HG02588 (cell line): ENCODE measurements at regions not wholly inside any gene's neighbourhood (a gene's known extent, or its start where the extent isn't known, plus 50 kb on each side); places are given as distances from the start of the nearest gene placed in this dataset.

ENCODE experiments used
- ATAC-seq: cut with Tn5 transposase; IDR thresholded peaks from one replicate; pipeline ENCODE4 v1.9.1; 2021; ENCODE audit warnings: mild to moderate bottlenecking, moderate library complexity; ENCODE audit not compliant: unreplicated experiment

DNA sequence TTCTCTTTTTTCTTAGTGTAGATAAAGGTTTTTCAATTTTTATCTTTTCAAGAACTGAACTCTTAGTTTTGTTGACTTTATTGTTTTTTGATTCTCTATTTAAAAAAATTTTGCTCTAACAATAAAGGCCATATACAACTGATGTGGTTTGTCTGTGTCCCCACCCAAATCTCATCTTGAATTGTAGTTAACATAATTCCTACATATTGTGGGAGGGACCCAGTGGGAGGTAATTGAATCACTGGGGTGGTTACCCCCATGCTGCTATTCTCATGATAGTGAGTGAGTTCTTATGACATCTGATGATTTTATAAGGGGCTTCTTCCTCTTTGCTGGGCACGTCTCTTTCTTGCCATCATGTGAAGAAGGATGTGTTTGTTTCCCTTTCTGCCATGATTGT lies 199.8 kb downstream of the DHX35 start:
- ATAC-seq: no peak

DNA sequence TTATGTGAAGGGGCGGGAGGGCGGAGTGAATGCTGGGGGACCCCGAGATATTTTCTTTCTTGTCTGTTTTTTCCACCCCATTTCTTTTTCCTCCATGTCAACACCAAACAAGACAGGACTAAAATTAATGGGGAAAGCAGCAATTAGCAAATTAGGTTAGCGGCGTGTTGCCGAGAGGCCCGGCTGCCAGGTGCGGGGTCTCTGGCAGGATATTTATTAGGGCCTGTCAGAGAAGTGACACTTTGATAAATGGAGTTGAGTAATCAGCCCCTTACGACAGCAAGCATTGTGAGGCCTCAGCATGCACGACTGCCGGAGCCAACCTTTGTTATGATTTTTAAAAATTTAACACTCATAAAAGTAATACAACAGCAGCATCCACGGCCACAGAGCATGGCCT lies 193.8 kb downstream of the DHX35 start:
- ATAC-seq: no peak

DNA sequence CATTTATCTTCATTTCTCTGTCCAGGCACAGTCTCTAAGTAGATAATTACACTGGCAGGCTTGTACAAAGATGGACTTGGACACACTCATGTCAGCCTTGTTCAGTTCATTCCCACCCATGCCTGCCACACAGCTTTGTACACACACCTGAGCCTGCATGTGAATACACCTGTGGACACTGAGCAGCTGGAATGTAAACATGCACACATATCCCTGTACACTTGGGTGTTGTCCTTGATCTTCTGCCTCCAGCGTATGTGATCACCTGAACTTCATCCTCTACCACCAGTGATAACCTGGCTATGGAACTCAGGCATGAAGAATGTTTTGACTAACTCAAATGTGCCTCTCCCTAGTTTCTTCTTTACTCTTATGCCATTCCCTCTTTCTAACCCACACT lies 190.6 kb downstream of the DHX35 start:
- no peak for ATAC-seq

DNA sequence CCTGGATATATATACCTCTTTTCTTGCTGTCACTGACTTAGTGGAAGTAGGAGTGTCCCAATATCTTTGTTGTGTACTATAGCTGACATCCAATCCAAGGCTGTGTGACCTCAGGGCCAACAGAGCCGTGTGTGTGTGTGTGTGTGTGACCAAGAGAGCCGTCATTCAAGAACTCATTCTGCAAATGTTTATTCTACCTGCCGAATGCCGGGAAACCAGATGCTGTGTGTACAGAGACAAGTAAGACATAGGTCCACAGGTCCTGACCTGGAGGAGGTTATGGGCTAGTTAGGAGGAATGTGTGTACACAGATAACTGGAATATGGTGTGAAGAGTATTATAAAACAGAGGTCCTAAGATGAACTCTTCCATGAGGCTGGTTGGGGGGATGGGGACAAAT lies 190.0 kb downstream of the DHX35 start:
- no peak for ATAC-seq

DNA sequence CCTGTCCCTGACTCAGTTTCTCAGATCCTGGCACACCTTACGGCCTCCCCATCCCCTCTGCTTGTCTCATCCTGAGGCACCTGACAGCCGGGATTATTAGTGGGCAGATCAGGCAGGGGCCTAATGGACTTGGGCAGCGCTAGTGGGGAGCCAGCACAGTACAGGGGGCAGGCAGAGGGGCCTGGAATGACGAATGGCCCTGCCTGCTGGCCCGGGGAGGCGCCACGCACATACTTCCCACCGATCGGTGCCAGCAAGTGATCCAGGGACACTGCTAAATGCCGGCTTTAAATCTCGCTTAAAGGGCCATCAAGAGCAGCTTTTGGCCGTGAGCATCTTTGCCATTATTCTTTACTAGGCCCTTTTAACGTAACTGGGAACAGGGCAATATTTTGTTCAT lies 188.4 kb downstream of the DHX35 start:
- no peak for ATAC-seq

DNA sequence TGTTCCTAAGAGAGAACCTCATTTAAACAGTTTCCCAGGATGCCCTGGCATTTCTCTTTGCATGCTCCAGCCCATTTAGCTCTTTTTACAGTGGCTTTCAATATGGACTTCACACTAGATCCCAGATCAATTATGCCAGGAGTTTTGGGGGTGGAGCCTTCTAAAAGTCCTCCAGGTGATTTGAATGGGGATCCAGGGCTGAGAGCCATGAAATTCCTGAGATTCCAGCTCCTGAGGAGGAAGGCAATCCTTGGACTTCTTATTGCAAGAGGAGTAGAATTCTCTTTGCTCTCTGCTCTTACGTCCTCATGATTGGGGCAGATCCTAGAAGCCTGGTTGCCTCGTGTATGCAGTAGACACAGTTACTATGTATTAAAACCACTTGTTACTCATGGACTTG lies 184.2 kb downstream of the DHX35 start:
- ATAC-seq: no peak

DNA sequence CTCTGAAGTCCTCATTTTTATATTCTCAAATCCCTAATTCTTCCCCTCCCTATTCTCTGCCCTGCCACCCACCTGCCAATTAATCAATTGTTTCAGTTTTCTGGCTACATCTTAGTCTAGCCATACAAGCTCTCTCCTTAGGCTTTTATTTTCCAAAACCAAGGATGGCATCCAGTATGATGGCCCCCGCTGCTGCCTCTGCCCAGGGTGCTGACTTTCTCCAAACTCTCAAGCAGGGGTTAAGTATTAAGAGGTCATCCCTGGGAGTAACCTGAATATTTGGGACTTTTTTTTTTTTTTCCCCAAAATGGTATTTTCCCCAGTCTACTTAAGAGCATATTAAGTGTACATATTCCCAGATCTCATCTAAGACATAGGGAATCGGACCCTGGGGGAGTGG lies 183.8 kb downstream of the DHX35 start:
- ATAC-seq: no peak

DNA sequence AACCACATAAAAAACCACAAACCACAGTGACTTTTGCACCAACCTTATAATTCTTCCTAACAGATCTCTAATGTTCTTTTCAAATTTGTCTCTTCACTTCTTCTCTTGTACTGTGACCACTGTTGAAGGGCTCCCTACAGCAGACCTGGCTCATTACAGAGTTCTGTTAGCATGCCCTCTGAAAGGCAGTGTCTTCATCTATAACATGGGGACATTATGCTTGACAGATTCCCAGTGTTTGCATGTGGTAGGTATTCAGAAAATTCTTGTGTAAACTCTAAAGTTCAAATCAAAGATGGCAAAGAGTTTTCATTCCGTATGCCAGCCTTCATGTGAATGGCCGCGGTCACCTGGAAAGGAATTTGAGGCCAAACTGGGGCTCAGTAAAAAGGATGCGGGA lies 182.6 kb downstream of the DHX35 start:
- ATAC-seq: no peak

DNA sequence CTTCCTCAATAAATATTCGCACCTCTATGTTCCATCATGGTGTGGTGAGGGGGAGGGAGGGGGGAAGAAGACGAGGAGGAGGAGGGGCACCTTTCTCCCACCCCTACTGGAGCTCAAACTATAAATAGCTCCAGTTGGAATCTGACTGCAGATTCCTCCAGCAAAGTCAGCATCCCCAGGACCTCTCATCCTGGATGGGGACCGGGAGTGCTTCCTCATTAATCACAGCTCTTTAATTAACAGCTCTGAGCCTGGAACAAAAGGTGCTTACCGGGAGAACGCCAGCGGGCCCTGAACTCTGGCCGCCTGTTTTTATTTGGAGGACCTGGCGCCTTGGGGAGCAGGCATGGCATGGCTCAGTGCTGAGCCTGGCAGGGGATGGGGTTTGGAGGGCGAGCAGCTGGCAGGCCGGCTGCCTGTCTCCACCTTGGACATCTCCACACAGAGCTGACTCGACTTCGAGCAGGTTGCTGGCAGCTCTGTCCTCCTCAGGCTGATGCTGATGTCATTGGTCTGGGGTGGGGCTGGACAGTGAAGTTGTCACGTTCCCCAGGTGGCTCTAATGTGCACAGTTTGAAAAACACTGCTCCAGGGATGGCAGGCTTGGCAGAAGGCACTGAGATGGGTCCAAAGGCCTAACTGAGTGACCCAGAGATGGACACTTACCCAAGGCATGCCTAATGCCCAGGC lies 180.4 kb downstream of the DHX35 start:
- no peak for ATAC-seq

DNA sequence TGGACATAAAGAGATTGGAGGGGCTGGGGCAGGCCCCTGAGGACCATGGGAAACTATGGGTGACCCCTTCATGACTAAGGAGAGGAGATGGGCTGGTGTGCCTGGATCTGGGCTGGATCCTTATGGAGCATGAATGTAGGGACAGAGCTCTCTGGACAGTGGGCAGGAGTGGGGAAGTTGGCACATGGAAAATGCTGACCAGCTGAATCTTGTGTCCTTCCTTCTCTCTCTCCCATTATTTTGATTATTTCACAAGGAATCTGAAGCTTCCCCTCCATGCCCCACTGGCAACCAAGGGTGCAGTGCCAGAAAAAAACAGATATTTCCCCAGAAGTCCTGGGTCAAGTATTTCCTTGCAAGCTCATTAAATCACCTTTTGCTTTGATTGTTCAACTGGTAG lies 175.2 kb downstream of the DHX35 start:
- no peak for ATAC-seq

DNA sequence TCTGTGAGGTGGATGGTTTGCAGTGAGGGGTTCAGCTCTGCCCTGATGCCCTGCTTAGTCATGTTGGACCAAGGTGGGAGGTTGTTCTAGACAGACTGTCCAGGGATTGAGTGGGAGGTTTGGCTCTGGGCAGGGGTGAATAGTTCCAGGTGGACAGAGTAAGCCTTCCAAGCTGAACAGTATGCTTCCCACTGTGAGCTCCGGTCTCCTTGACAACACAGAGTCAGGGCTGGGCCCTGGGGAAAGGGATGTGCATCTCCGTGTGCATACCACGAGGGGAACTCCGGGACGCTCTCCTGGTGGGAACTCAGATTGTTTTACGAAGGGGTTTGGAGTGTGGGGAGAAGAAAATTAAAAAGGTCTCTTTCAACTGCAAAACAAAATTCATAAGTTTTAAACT lies 174.7 kb downstream of the DHX35 start:
- ATAC-seq: no peak

DNA sequence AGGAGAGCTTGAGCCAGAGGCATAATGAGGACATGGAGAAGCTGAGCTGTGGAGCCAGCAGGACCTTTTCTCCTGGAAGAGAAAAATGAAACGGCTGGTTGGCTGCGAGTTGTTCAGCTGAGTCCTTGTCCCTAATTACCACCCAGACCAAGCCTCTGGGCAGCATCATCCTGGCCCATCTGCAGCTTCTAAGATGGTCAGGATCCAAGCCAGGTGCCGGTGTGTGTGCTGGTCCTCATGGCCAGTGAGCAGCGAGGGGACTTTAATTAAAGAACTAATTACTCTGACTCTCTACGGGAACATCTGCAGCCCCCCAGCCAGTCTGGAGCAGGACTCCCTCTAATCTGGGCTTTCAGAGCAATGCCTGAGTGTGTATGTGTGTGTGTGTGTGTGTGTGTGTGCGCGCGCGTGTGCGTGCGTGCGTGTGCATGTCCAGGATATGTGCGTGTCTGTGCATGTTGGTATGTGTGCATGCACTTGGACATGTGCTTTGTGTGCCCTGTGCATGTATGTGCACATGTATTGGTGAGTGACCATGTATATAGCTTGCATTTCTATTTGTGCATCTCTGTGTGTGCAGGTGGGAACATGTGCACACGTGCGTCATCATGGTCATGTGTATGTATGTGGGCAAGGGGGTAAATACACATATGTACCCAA lies 173.9 kb downstream of the DHX35 start:
- no peak for ATAC-seq

DNA sequence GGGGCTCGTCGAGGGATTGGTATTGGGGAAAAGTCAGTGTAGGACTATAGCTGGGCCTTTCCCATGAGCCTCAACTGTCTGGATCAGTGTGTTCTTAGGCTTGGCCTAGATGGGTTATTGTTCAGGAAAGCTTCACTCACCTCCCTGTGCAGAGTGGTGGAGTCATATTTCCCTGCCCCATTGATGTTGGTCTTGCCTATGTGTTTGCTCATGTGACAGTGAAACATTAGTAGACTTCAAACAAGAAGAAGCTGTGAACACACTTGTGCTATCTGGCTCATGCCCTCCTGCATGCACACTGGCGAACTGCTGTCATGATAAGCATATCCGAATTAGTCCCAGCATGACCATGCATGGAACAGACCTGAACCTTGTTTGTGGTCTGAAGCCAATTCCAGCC lies 171.1 kb downstream of the DHX35 start:
- no peak for ATAC-seq

DNA sequence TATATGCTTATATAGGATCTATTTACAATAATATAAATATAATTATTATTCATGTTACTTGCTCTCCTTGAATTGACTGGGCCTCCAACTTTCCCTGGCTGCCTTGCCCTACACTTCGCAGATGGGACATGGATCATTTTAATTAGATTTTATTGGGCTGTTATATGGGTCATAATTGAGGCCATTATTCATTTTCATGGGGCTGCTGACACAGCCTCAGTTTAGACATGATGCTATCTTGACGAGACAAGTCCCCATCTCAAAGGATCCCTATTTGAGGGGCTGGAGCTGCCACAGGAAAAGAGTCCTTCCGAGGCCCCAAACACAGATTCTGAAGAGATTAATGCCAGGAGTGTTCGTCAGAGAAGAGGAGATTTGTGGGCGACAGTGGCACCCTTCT lies 170.4 kb downstream of the DHX35 start:
- no peak for ATAC-seq

DNA sequence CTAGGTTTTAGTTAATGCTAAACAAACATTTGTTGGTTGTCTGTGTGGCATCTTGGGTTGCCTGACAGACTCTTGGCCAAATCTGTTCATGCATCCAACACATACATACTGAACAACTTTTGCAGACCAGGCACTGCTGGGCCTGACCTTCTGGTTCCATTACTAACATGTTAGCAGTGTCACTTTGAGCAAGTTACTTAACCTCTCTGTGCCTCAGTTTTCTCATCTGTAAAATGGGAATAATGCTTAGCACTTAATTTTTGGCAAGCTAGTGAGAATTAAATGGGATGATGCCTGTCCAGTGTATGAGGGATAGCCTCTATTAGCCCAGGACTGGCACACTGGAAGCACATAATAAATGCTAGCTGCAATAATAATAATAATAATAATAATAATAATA lies 169.9 kb downstream of the DHX35 start:
- ATAC-seq: no peak

DNA sequence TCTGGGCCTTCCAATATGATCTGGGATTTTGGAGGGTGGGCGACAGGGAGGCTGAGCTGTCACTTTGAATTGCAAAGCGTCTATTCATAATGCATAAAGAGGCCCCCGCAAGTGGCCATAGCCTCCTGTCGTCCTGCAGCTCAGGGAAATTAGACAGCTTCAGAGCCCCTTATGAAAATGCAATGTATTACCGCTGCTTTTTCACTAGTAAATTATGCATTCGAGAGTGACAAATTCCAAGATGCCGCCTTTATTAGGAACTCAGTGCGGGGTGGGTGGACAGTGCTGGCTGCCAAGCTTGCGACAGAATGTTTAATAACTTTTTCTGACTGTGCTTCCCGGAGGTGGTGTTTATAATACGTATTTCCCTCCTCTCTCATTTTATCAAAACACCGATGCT lies 168.5 kb downstream of the DHX35 start:
- no peak for ATAC-seq

DNA sequence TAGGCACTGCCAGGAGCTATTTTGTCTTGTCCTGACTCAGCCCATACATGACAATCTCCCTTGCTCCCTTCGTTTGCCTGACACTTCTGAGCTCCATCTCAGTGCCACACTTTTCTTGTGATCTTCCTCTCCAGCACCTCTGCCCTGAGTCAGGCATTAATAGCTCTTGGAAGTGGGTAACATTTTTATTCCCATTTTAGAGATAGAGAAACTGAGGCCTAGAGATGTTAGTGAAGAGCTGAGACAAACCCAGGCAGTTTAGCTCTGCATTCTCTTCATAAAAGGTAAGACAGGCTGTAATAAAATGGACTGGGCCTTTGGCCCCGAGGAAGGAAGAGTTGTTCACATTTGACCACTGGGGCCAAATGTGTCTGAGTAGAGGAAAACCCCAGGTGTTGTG lies 167.4 kb downstream of the DHX35 start:
- ATAC-seq: no peak

DNA sequence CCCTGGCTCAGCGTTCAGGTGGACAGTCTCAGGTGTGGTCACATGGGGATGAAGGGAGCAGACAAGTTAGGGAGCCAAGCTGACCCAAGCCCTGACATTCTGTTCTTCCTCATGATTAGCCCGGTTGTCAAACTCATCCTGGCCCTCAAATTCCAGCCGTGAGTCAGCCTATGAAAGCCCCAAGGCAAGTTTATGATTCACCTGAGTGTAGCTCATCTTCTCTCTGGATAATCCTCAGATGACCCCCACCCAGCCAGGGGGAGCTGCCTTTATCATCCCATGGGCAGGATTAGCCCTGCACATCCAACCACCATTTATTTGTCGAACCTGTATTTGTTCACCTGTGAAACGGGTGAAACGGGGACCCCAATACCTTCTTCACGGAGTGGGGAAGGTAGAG lies 161.9 kb downstream of the DHX35 start:
- ATAC-seq: no peak

DNA sequence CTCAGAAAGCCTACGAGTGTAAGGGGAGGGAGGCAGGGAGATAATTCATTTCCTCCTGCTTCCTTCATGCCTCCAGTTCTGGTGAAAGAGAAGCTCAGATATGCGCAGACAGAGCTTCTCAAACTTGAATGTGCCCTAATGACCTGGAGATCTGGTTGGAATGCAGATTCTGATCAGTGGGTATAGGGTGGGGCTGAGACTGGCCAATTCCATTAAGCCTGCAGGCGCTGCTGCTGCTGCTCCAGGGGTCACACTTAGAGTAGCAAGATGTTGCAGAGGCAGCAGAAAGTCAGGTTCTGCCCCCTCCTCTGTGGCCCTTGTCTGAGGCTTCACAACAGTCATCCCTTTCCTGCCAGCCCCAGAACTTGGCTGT lies 161.0 kb downstream of the DHX35 start:
- no peak for ATAC-seq

DNA sequence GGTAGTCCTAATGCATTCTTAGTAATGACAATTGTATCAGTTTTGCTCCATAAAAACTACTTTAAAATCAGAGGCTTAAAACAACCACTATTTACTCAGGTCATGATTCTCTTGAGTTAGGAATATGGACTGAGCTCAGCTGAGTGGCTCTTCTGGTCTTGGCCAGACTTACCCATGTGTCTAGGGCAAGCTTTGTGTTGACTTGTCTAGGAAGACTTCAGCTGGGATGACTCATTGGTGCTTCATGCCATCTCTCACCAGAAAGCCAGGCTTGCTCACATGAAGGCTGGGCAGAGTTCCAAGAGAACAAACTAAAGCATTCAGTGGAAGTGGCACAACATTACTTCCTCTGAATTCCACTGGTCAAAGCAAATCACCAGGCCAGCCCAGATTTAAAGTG lies 155.3 kb downstream of the DHX35 start:
- no peak for ATAC-seq

DNA sequence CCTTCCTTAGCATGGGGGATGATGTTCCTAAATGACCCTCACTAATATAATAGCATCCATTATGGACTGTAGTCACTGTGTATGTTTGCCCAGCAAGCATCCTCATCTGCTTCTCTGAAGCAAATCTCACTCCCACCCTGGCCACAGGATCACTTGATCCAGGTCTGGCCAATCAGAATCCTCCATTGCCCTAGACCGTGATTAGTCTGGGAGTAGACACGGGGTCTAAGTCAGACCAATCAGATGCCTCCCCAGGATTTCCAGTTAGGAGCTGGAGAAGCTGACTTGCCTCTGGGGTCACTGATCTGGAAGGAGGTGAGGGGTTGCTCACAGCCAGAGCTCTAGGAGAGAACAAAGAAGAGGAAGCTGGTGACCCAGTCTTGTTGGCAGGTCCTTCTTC lies 153.9 kb downstream of the DHX35 start:
- no peak for ATAC-seq

DNA sequence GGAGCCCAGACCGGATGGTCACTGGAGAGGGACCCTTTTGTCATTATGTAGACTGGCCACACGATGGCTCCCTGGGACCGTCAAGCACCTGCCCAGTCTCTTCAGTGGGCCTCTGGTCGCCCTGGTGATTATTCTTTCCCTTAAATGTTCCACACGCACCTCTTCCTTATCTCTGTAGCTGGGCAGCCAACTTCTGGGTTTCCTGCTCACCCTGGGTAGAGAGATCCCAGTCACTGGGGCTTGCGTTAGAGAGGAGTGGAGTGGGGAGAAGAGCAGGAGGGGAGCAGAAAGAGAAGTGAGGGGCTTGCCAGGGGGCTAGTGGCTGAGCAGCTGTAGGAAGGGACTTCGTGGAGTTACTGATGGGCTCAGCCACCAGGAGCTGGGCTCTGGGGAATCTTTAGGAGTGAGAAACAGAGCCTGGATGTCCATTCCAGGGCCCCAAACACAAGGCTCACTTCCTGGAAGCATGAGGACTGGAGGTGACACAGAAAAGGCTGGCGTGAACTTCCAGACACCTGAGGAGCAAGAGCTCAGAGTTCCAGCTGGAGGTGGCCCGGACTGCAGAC lies 150.1 kb downstream of the DHX35 start:
- no peak for ATAC-seq
